NOMO-1 (cell line): ENCODE measurements at regions not wholly inside any gene's neighbourhood (a gene's known extent, or its start where the extent isn't known, plus 50 kb on each side); places are given as distances from the start of the nearest gene placed in this dataset.
A peak's percentile ranks its signal among the peaks of the same experiment; 100 is the strongest.

ENCODE experiments used
- DNase-seq, 2 experiments: peaks; one replicate each; lab custom pipeline; 2025; ENCODE audit not compliant: unreplicated experiment in 2 of 2; lab: John Stamatoyannopoulos, UW

GRCh38 chr3:135779024-135779423 lies 186.5 kb upstream of the PPP2R3A start:
- no peak for DNase-seq

- DNase-seq = no peak
Observed at GRCh38 chr3:135779590-135780235, 185.8 kb upstream of the PPP2R3A start.

- no peak for DNase-seq
Observed at GRCh38 chr3:135781026-135781815, 184.3 kb upstream of the PPP2R3A start.

- DNase-seq = peak; percentile 97 to 99
Observed at GRCh38 chr3:135784557-135784956, 181.0 kb upstream of the PPP2R3A start.

- no peak for DNase-seq
Observed at GRCh38 chr3:135788146-135788545, 177.4 kb upstream of the PPP2R3A start.

GRCh38 chr3:135788978-135789377 lies 176.6 kb upstream of the PPP2R3A start:
- DNase-seq = no peak

- no peak for DNase-seq
Observed at GRCh38 chr3:135792174-135792573, 173.4 kb upstream of the PPP2R3A start.

GRCh38 chr3:135792858-135793475 lies 172.6 kb upstream of the PPP2R3A start:
- DNase-seq = no peak

- DNase-seq = no peak
Observed at GRCh38 chr3:135800071-135800549, 165.4 kb upstream of the PPP2R3A start.

GRCh38 chr3:135801018-135801417 lies 164.5 kb upstream of the PPP2R3A start:
- no peak for DNase-seq

GRCh38 chr3:135802171-135802570 lies 163.4 kb upstream of the PPP2R3A start:
- DNase-seq = no peak

GRCh38 chr3:135803028-135803692 lies 162.4 kb upstream of the PPP2R3A start:
- no peak for DNase-seq

- DNase-seq = no peak
Observed at GRCh38 chr3:135805752-135806151, 159.8 kb upstream of the PPP2R3A start.

- DNase-seq = no peak
Observed at GRCh38 chr3:135806317-135806716, 159.2 kb upstream of the PPP2R3A start.

- DNase-seq = no peak
Observed at GRCh38 chr3:135807879-135808278, 157.6 kb upstream of the PPP2R3A start.

- DNase-seq = no peak
Observed at GRCh38 chr3:135809021-135809634, 156.4 kb upstream of the PPP2R3A start.

- DNase-seq = no peak
Observed at GRCh38 chr3:135811651-135812050, 153.9 kb upstream of the PPP2R3A start.

- DNase-seq = no peak
Observed at GRCh38 chr3:135812057-135812456, 153.5 kb upstream of the PPP2R3A start.

- no peak for DNase-seq
Observed at GRCh38 chr3:135834465-135834864, 131.1 kb upstream of the PPP2R3A start.

- no peak for DNase-seq
Observed at GRCh38 chr3:135837977-135838631, 127.4 kb upstream of the PPP2R3A start.
